H1 (cell line): ENCODE measurements at regions not wholly inside any gene's neighbourhood (a gene's known extent, or its start where the extent isn't known, plus 50 kb on each side); places are given as distances from the start of the nearest gene placed in this dataset.

Source experiments
- CBX5 ChIP-seq: fragments of 300-800, 300-1000 bp; sonication (generic); IDR thresholded peaks from 2 replicates; pipeline ENCODE4 v1.7.1; 2016; ENCODE audit warnings: antibody characterized with exemption, low read length, low read depth
- CREB1 ChIP-seq: IDR thresholded peaks from 2 replicates; pipeline ENCODE4 v1.6.1; 2012; ENCODE audit warnings: inconsistent platforms
- SAP30 ChIP-seq: fragments of 300-600 bp; sonication (generic); IDR thresholded peaks from 2 replicates; pipeline ENCODE4 v1.7.1; 2012; ENCODE audit warnings: low read length, moderate library complexity, mild to moderate bottlenecking, inconsistent platforms; ENCODE audit not compliant: insufficient read depth, insufficient replicate concordance
- SIN3A ChIP-seq, 2 experiments: IDR thresholded peaks in 1 of 2; conservative IDR thresholded peaks in 1 of 2; 2 replicates each; pipeline ENCODE4 v1.6.1; 2011 to 2012; ENCODE audit warnings: low read length in 2 of 2, improper control_type of control experiment in 1 of 2, low read depth in 1 of 2, mild to moderate bottlenecking in 1 of 2
- TAF7 ChIP-seq: optimal IDR thresholded peaks from 2 replicates; pipeline ENCODE3; 2011; ENCODE audit warnings: low read depth, mild to moderate bottlenecking, inconsistent platforms, low read length, moderate library complexity, borderline replicate concordance
- TF ChIP-seq, protein P1 (sequence below), 3 experiments: IDR thresholded peaks; 1 replicate in 2 of 3; 2 replicates in 1 of 3; pipeline versions ENCODE4 v1.5.1 to v1.6.1; 2011; ENCODE audit warnings: low read length in 3 of 3, mild to moderate bottlenecking in 3 of 3, inconsistent platforms in 2 of 3, low read depth in 1 of 3, moderate library complexity in 1 of 3; ENCODE audit not compliant: insufficient read depth in 1 of 3; ENCODE audit errors: control extremely low read depth in 1 of 3

DNA sequence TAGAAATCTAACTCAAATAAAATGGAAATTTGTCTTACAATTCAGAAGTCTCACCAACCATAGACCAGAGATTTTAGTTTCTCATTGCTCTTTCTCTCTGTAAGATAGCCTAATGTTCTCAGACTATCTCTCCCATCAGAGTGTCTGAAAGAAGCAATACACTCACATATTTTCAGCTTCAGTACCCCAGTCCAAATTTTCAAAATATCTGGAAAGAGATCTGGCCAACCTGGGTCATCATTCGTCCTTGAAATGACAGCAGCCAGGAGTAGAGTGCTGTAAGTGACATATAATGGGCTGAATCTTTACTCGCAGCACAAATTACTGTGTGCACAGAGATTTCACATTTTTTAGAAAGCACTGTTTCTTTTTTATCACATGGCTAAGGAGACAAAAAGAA lies 313.3 kb upstream of the PRR16 start:
- TF ChIP-seq, protein P1, sequence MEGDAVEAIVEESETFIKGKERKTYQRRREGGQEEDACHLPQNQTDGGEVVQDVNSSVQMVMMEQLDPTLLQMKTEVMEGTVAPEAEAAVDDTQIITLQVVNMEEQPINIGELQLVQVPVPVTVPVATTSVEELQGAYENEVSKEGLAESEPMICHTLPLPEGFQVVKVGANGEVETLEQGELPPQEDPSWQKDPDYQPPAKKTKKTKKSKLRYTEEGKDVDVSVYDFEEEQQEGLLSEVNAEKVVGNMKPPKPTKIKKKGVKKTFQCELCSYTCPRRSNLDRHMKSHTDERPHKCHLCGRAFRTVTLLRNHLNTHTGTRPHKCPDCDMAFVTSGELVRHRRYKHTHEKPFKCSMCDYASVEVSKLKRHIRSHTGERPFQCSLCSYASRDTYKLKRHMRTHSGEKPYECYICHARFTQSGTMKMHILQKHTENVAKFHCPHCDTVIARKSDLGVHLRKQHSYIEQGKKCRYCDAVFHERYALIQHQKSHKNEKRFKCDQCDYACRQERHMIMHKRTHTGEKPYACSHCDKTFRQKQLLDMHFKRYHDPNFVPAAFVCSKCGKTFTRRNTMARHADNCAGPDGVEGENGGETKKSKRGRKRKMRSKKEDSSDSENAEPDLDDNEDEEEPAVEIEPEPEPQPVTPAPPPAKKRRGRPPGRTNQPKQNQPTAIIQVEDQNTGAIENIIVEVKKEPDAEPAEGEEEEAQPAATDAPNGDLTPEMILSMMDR (IDR thresholded peaks at IDR 0.05; ENCODE audit: control extremely low read depth in 1 of 3, insufficient read depth in 1 of 3, low read depth in 1 of 3, low read length in 3 of 3) = no peak
- no peak for TF ChIP-seq CREB1
- no peak for TF ChIP-seq CBX5
- no peak for TF ChIP-seq SAP30
- TF ChIP-seq TAF7 = no peak
- no peak for TF ChIP-seq SIN3A (conservative IDR thresholded peaks at IDR 0.05 in 1 of 2, IDR thresholded peaks at IDR 0.05 in 1 of 2; ENCODE audit: low read depth in 1 of 2, low read length in 2 of 2)
